ENCODE measurements at regions not wholly inside any gene's neighbourhood (a gene's known extent, or its start where the extent isn't known, plus 50 kb on each side); places are given as distances from the start of the nearest gene placed in this dataset.
"Not testable (repeated sequence)": the region's sequence is repeated elsewhere in the genome, so short reads cannot be mapped to it uniquely, and the experiment has no call there.

- not testable (repeated sequence) for TF ChIP-seq CTCF, EP300, POLR2A (IDR thresholded peaks at IDR 0.05)
Observed at GRCh38 chr6:166788846-166789529, 161.9 kb upstream of the RPS6KA2 start.

Data from tibial nerve (tissue), 4 donors.